Endothelial cell of umbilical vein (primary cell): ENCODE measurements at regions not wholly inside any gene's neighbourhood (a gene's known extent, or its start where the extent isn't known, plus 50 kb on each side); places are given as distances from the start of the nearest gene placed in this dataset.

ENCODE experiments used
- BruUV-seq: library from RNA; stranded (reverse); fragments of 400-500 nt; replicated peaks from 2 replicates; lab custom pipeline; 2021; lab: Mats Ljungman, UMichigan
- CTCF ChIA-PET: fragments of 300-600, 350-600 bp; sonication (Branson Sonifier 250); formaldehyde crosslinking; loops from one replicate; lab custom pipeline; 2021; ENCODE audit warnings: antibody characterized with exemption, inconsistent platforms; lab: Charles Lee
- POLR2A ChIA-PET: fragments of 300-600, 350-600 bp; sonication (Branson Sonifier 250); formaldehyde crosslinking; loops from one replicate; lab custom pipeline; 2021; ENCODE audit warnings: antibody characterized with exemption, inconsistent platforms; lab: Charles Lee
- DNase-seq: peaks from one replicate; pipeline ENCODE4 v3.0.0-alpha.2; 2011; ENCODE audit warnings: low read depth, low spot score
- FAIRE-seq: peaks from 2 replicates; lab custom pipeline; 2011; peaks lifted over from hg19 to GRCh38; lab: Jason Lieb, UNC
- H2AFZ ChIP-seq: 2 replicates; pipeline ENCODE4 v1.6.0; 2012; ENCODE audit warnings: low read depth, low read length, control low read depth, inconsistent platforms
- H3K27ac ChIP-seq: 2 replicates; pipeline ENCODE4 v1.5.1; 2011; ENCODE audit warnings: low read depth, mild to moderate bottlenecking, control low read depth, low read length, moderate library complexity; ENCODE audit not compliant: insufficient read depth
- H3K27me3 ChIP-seq, 2 experiments: 2 replicates each; pipeline versions ENCODE4 v1.6.0 to v1.6.1; 2011; ENCODE audit warnings: low read length in 2 of 2, mixed read lengths in 1 of 2; ENCODE audit not compliant: control insufficient read depth in 2 of 2, insufficient read depth in 2 of 2
- H3K36me3 ChIP-seq, 2 experiments: 2 replicates in 1 of 2; 3 replicates in 1 of 2; pipeline ENCODE4 v1.5.1; 2011; ENCODE audit warnings: low read length in 2 of 2, mild to moderate bottlenecking in 1 of 2, moderate library complexity in 1 of 2; ENCODE audit not compliant: control insufficient read depth in 2 of 2, insufficient read depth in 2 of 2; ENCODE audit errors: extremely low read depth in 1 of 2
- H3K4me1 ChIP-seq: 3 replicates; pipeline ENCODE4 v1.5.1; 2011; ENCODE audit warnings: mild to moderate bottlenecking, low read length; ENCODE audit not compliant: control insufficient read depth, insufficient read depth; ENCODE audit errors: extremely low read depth
- H3K4me2 ChIP-seq: 2 replicates; pipeline ENCODE4 v1.6.1; 2011; ENCODE audit warnings: low read length, control low read depth, mixed read lengths; ENCODE audit not compliant: insufficient read depth
- H3K4me3 ChIP-seq, 3 experiments: fragments of 200-600 bp in 1 of 3; sonication (generic), shearing (Covaris generic) in 1 of 3; replicated peaks in 1 of 3; 2 replicates each; pipeline ENCODE4 v1.5.1; 2011 to 2016; ENCODE audit warnings: control low read depth in 3 of 3, low read length in 3 of 3, mild to moderate bottlenecking in 2 of 3, inconsistent platforms in 1 of 3, low read depth in 1 of 3, moderate library complexity in 1 of 3; ENCODE audit not compliant: insufficient read depth in 1 of 3
- H3K79me2 ChIP-seq: 2 replicates; pipeline ENCODE4 v1.6.0; 2012; ENCODE audit warnings: low read length, inconsistent platforms; ENCODE audit not compliant: control insufficient read depth, insufficient read depth
- H3K9ac ChIP-seq: replicated peaks from 2 replicates; pipeline ENCODE3; 2011; ENCODE audit warnings: low read length, control low read depth; ENCODE audit not compliant: insufficient read depth; ENCODE audit errors: extremely low read depth
- H3K9me1 ChIP-seq: replicated peaks from 3 replicates; pipeline ENCODE4 v1.6.0; 2011; ENCODE audit warnings: mild to moderate bottlenecking, low read length; ENCODE audit not compliant: control insufficient read depth, insufficient read depth; ENCODE audit errors: extremely low read depth
- H3K9me3 ChIP-seq: replicated peaks from 2 replicates; pipeline ENCODE4 v1.5.1; 2012; ENCODE audit warnings: low read length, inconsistent platforms; ENCODE audit not compliant: control insufficient read depth, insufficient read depth
- H4K20me1 ChIP-seq: replicated peaks from 2 replicates; pipeline ENCODE3; 2011; ENCODE audit warnings: mild to moderate bottlenecking, low read length; ENCODE audit not compliant: control insufficient read depth, insufficient read depth; ENCODE audit errors: extremely low read depth
- CTCF ChIP-seq, 2 donors: IDR thresholded peaks; 1 replicate in 1 of 2; 2 replicates in 1 of 2; pipeline ENCODE4 v1.5.1; 2011; ENCODE audit warnings: low read length in 2 of 2, mild to moderate bottlenecking in 2 of 2, moderate library complexity in 2 of 2, control low read depth in 1 of 2, inconsistent platforms in 1 of 2, low read depth in 1 of 2; ENCODE audit not compliant: insufficient read depth in 1 of 2; ENCODE audit errors: extremely low read depth in 1 of 2
- EZH2 ChIP-seq: IDR thresholded peaks from 2 replicates; pipeline ENCODE4 v1.6.1; 2012; ENCODE audit warnings: borderline replicate concordance, low read depth, mild to moderate bottlenecking, moderate library complexity, low read length, inconsistent platforms; ENCODE audit not compliant: severe bottlenecking
- FOS ChIP-seq: IDR thresholded peaks from 2 replicates; pipeline ENCODE4 v1.6.1; 2011; ENCODE audit warnings: mild to moderate bottlenecking, low read length, moderate library complexity, borderline replicate concordance; ENCODE audit not compliant: insufficient read depth
- GATA2 ChIP-seq: IDR thresholded peaks from 2 replicates; pipeline ENCODE4 v1.7.0; 2011; ENCODE audit warnings: low read depth, mild to moderate bottlenecking, moderate library complexity, mixed read lengths, low read length; ENCODE audit not compliant: insufficient read length, insufficient read depth
- JUN ChIP-seq: IDR thresholded peaks from 2 replicates; pipeline ENCODE4 v1.6.1; 2011; ENCODE audit warnings: borderline replicate concordance, low read depth; ENCODE audit not compliant: insufficient read length, insufficient read depth
- MYC ChIP-seq: IDR thresholded peaks from one replicate; pipeline ENCODE4 v1.6.1; 2011; ENCODE audit warnings: mild to moderate bottlenecking, low read depth, low read length
- POLR2A ChIP-seq: IDR thresholded peaks from 2 replicates; pipeline ENCODE4 v1.6.1; 2012; ENCODE audit warnings: low read depth, mild to moderate bottlenecking, control low read depth, low read length
- POLR2AphosphoS5 ChIP-seq: IDR thresholded peaks from 2 replicates; pipeline ENCODE4 v1.6.1; 2012; ENCODE audit warnings: low read depth, mild to moderate bottlenecking, control low read depth, low read length, moderate library complexity; ENCODE audit not compliant: insufficient read depth
- dilution Hi-C: fragments of 300-500 bp; cut with MboI; formaldehyde crosslinking; loops from one replicate; pipeline ENCODE4 v1.15.0; 2019; ENCODE audit warnings: low sequenced_read_pairs; ENCODE audit not compliant: extremely low pct_ligation_motif_present
- intact Hi-C: fragments of 100-400 bp; cut with micrococcal nuclease; formaldehyde crosslinking; loops from one replicate; pipeline ENCODE4 v1.10.0; 2022
- TF ChIP-seq, protein P1 (sequence below): IDR thresholded peaks from 2 replicates; pipeline ENCODE4 v1.6.1; 2011; ENCODE audit not compliant: insufficient read depth, insufficient read length

- Histone ChIP-seq H2AFZ (no peak overlapping the region), H3K9me3 (no peaks in the 10 kb centered on the region), H3K36me3 (no peaks in the 10 kb centered on the region), H3K27me3 (no peaks in the 10 kb centered on the region), H4K20me1 (no peaks in the 10 kb centered on the region), H3K9ac (no peak overlapping the region), H3K4me3 (no peak overlapping the region), H3K9me1 (no peaks in the 10 kb centered on the region), H3K27ac (no peak overlapping the region), H3K79me2 (no peaks in the 10 kb centered on the region), H3K4me2 (no peak overlapping the region), H3K4me1 (no peaks in the 10 kb centered on the region)
- no TSS peak for BruUV-seq
- dilution Hi-C loops: no loop called here
- no peak for DNase-seq
- ChIA-PET POLR2A (no interaction called here), CTCF (no interaction called here)
- intact Hi-C loops: no loop called here
- FAIRE-seq: no peak
- TF ChIP-seq POLR2A: no peak
- TF ChIP-seq MYC: no peak
- TF ChIP-seq, protein P1, sequence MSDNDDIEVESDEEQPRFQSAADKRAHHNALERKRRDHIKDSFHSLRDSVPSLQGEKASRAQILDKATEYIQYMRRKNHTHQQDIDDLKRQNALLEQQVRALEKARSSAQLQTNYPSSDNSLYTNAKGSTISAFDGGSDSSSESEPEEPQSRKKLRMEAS: no peak
- no peak for TF ChIP-seq FOS
- TF ChIP-seq EZH2: no peak
- TF ChIP-seq GATA2: no peak
- TF ChIP-seq CTCF (IDR thresholded peaks at IDR 0.05; ENCODE audit: extremely low read depth in 1 of 2, insufficient read depth in 1 of 2, low read depth in 1 of 2, low read length in 2 of 2): no peak
- no peak for TF ChIP-seq POLR2AphosphoS5
- TF ChIP-seq JUN: no peak
Measured at GRCh38 chr5:35304291-35304690, 74.0 kb upstream of the PRLR start.
